ENCODE measurements at regions not wholly inside any gene's neighbourhood (a gene's known extent, or its start where the extent isn't known, plus 50 kb on each side); places are given as distances from the start of the nearest gene placed in this dataset.

DNA sequence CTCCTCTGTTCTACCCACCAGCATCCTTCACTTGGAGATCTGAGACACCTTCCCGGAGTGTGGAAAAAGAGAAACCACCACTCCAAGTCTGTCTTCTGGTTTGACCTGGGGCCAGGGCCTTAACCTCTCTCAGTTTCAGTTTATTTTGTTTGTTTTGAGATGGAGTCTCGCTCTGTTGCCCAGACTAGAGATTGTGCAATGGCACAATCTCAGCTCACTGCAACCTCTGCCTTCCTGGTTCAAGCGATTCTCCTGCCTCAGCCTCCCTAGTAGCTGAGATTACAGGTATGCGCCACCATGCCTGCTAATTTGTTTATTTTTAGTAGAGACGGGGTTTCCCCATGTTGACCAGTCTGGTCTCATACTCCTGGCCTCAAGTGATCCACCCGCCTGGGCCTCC lies 271.1 kb upstream of the TNRC6C start:
- no peak overlapping the region for H3K27ac ChIP-seq
- no peak for TF ChIP-seq ZFX (IDR thresholded peaks at IDR 0.05; ENCODE audit: borderline replicate concordance)
- TF ChIP-seq, protein P1, sequence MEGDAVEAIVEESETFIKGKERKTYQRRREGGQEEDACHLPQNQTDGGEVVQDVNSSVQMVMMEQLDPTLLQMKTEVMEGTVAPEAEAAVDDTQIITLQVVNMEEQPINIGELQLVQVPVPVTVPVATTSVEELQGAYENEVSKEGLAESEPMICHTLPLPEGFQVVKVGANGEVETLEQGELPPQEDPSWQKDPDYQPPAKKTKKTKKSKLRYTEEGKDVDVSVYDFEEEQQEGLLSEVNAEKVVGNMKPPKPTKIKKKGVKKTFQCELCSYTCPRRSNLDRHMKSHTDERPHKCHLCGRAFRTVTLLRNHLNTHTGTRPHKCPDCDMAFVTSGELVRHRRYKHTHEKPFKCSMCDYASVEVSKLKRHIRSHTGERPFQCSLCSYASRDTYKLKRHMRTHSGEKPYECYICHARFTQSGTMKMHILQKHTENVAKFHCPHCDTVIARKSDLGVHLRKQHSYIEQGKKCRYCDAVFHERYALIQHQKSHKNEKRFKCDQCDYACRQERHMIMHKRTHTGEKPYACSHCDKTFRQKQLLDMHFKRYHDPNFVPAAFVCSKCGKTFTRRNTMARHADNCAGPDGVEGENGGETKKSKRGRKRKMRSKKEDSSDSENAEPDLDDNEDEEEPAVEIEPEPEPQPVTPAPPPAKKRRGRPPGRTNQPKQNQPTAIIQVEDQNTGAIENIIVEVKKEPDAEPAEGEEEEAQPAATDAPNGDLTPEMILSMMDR (IDR thresholded peaks at IDR 0.05): no peak

DNA sequence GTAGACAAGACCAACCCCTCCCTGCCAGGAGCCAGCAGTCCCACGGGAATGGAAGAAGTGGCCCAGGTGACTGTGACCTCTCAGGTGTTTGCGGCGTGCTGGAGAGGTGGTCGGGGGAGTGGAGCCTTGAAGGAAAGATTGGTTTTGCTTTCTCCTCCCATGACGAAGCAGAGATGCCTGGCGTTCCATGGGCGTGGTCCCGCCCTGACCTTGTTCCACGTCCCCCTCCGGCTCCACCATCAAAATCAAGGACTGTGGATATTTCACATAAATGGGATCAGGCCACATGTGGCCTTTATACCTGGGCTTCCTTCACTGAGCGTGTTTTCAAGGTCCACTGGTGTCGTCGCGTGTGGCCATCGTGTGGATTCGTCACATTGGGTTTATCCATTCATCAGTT lies 270.6 kb upstream of the TNRC6C start:
- no peak for TF ChIP-seq ZFX (IDR thresholded peaks at IDR 0.05; ENCODE audit: borderline replicate concordance)
- TF ChIP-seq, protein P1 (IDR thresholded peaks at IDR 0.05): no peak
- no peak overlapping the region for H3K27ac ChIP-seq

DNA sequence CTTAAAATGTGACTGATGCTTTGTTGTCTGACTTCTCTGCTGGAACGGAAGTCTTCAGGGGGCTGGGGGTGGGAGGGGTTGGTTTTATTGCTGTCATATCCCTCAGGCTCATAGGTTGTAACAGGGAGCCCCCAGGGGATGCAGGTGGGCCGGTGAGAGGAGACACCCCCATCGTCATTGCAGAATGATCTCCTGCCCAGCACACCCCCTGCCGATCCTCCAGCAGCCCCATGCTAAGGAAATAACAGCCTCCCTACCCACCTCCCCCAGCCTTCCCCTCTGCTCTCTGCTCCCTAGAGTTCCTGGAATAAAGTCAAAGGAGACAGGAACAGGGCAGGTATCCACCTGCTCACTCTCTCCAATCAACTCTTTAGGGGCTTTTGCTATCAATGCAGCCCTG lies 270.1 kb upstream of the TNRC6C start:
- TF ChIP-seq ZFX (IDR thresholded peaks at IDR 0.05; ENCODE audit: borderline replicate concordance): no peak
- TF ChIP-seq, protein P1 (IDR thresholded peaks at IDR 0.05): no peak
- no peak overlapping the region for H3K27ac ChIP-seq

DNA sequence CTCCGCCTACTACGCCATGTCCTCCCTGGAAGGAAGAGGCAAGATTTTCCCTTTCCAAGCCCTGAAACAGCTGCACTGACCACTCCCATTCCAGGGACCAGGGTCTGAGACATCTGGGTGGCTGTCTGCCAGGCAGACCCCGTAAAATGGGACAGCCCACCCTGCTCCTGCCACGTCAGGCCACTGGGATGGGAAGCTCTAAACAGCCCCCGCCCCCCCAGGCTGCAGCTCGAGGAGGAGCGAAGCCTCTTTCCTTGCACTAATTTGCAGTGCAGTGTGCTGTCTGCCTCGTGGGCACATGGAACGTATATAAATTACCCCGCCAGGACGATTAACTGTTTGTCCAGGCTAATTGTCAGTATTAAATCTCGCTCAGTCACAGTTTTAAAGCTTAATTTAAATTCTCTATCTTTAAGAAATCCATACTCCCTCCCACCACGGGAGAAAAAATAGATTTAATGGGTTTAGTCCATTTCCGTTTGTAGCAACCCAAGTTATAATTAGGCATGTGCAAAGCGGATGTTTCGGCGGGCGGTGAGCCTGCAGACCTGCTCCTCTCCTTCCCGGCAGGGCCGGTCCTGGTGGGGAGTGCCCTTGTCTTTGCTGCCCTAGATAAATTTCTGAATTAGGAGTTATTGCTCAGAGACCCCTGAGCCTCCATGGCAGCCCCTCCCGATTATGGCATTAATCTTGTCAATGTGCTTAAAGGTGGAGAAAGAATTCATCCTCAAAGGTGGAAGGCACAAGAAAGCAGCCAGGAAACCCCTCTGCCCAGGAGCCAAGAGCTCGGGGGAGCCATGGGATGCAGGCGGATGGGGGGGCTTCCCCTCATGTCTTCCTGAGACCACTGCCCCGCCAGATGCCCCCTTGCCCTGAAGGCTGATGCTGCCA lies 268.0 kb upstream of the TNRC6C start:
- H3K27ac ChIP-seq: no peak overlapping the region
- no peak for TF ChIP-seq ZFX (IDR thresholded peaks at IDR 0.05; ENCODE audit: borderline replicate concordance)
- TF ChIP-seq, protein P1 (IDR thresholded peaks at IDR 0.05): no peak

DNA sequence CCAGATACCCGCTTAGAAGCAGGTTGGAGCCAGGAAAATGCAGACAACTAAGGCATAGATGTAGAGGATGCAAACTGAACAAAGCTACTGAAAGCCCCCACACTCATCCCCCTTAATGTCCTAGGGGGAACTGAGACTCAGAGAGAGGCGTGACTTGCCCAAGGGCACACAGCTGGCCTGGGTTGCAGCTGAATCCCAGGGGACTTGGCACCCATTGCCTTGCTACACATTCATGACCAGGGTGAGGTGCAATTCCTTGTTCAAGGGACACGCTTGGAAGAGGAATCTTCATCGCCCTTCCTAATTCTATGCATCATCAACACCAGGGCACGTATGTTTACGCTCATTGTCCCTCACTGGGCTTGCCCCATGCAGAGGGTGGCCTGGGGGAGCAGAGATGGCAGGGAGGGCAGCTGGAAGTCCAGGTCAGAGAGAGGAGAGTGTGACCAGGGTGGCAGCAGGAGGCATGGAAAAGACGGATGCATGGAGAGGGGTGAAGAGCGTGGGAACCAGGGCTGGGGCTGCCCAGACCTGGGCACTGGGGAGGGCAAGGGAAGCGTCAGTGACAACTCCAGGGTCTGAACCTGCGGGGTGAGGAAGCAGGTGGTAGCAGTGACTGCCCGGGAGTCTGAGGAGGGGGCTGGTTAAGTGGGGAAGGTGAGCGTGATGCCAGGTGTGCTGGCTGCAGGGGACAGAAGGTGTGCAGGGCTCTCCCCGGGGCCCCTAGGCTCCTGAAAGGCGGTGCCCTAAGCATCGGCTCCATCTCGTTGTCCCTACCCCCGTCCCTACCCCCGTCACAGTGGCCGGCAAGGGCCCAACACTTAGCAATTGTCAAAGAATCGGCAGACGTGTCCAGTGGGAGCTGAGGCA lies 267.1 kb upstream of the TNRC6C start:
- no peak overlapping the region for H3K27ac ChIP-seq
- TF ChIP-seq ZFX (IDR thresholded peaks at IDR 0.05; ENCODE audit: borderline replicate concordance): no peak

DNA sequence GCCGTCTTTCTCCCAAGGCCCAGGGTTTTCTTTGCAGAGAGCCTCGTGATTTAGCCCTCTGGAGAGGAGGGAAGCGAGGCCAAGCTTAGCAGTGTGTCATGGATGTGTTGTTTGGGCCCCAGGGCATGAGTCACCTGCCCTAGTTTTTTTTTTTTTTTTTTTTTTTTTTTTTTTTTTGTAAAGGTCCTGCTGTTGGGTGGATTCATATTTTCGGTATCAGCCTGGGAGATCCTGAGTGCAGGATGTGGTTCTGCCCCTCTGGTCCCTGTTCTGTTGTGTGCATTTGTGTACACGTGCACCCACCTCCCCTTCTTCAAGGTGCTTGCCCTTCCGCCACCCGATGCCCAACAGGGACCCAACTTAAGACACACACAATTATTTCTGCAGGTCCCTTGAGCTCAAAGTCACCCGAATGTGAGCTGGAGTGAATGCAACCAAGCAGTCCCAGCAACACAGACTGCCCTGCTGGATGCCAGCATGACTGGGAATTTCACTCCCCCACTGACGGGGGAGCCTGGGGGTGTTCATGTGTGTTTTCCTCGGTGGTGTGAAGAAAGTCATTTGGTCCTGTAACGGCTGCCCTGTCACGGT lies 265.8 kb upstream of the TNRC6C start:
- TF ChIP-seq, protein P1 (IDR thresholded peaks at IDR 0.05): no peak
- TF ChIP-seq ZFX (IDR thresholded peaks at IDR 0.05; ENCODE audit: borderline replicate concordance): no peak
- H3K27ac ChIP-seq: no peak overlapping the region

DNA sequence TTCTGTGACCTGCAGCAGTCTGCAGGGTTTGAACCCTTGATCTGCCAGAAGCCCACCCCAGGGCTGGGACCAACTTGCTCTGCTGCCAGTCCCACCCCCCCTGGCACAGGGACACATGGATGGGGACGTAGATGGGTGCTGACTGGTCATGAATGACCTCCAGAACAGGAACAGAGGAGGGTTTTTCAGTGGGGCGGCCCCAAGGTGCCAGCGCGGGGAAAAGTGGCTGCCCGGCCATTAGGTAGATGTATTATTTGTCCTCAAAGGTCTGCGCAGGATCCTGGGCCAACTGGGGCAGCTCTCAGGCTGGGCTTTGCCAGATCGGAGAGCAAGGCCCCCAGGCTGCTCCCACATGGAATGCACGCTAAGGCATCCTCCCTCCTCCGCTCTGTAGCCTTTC lies 265.2 kb upstream of the TNRC6C start:
- TF ChIP-seq, protein P1 (IDR thresholded peaks at IDR 0.05): no peak
- TF ChIP-seq ZFX (IDR thresholded peaks at IDR 0.05; ENCODE audit: borderline replicate concordance): no peak
- H3K27ac ChIP-seq: no peak overlapping the region

All from 22Rv1 (cell line).